ENCODE measurements at regions not wholly inside any gene's neighbourhood (a gene's known extent, or its start where the extent isn't known, plus 50 kb on each side); places are given as distances from the start of the nearest gene placed in this dataset.

DNA sequence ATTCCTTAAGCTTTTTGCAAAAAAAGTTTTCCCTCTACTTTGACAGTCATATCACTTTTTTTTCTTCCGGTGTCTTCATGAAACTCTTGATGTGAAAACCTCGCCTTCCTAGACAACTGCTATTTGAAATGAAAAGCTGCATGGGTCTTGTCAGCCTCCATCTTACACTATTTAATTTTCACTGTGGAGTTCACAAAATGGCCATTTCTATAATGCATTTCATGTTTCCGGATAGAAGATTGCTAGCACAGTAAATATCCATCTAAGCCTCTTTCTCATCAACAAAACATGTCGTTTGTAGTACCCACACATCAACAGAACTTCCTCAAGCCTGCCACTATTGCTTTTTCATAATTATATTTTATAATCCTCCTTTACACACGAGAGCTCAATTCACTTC lies 204.9 kb upstream of the ID4 start:
- BruUV-seq (replicated peaks) = no TSS peak
- in situ Hi-C loops (cut with MboI) = no loop called here
- POLR2A ChIA-PET = no interaction called here
- H3K27ac ChIP-seq (ENCODE audit: control insufficient read depth, insufficient read depth) = no peak overlapping the region
- ATAC-seq = no peak
- TF ChIP-seq E4F1 (IDR thresholded peaks at IDR 0.05; ENCODE audit: borderline replicate concordance, partially characterized antibody) (no peak), SMC3 (IDR thresholded peaks at IDR 0.05; ENCODE audit: borderline replicate concordance, low read length) (no peak), EZH2 (IDR thresholded peaks at IDR 0.05; ENCODE audit: borderline replicate concordance, control insufficient read depth, low read depth, low read length) (no peak), CTCF (IDR thresholded peaks at IDR 0.05 in 2 of 3, conservative IDR thresholded peaks at IDR 0.05 in 1 of 3; ENCODE audit: control insufficient read depth in 2 of 3, extremely low read depth in 1 of 3, insufficient read depth in 1 of 3, low read depth in 3 of 3, low read length in 3 of 3) (no peak), YY1 (IDR thresholded peaks at IDR 0.05; ENCODE audit: low read depth, low read length) (no peak), TCF3 (IDR thresholded peaks at IDR 0.05; ENCODE audit: borderline replicate concordance, insufficient read depth, low read depth, low read length) (no peak), TBL1XR1 (IDR thresholded peaks at IDR 0.05; ENCODE audit: low read depth, low read length) (no peak), JUND (IDR thresholded peaks at IDR 0.05; ENCODE audit: low read depth, low read length) (no peak)
- TF ChIP-seq, protein P1, sequence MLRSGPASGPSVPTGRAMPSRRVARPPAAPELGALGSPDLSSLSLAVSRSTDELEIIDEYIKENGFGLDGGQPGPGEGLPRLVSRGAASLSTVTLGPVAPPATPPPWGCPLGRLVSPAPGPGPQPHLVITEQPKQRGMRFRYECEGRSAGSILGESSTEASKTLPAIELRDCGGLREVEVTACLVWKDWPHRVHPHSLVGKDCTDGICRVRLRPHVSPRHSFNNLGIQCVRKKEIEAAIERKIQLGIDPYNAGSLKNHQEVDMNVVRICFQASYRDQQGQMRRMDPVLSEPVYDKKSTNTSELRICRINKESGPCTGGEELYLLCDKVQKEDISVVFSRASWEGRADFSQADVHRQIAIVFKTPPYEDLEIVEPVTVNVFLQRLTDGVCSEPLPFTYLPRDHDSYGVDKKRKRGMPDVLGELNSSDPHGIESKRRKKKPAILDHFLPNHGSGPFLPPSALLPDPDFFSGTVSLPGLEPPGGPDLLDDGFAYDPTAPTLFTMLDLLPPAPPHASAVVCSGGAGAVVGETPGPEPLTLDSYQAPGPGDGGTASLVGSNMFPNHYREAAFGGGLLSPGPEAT (IDR thresholded peaks at IDR 0.05; ENCODE audit: low read depth) = no peak
- SMC1A ChIA-PET (ENCODE audit: uncharacterized antibody, unreplicated experiment) = no interaction called here
- RAD21 ChIA-PET (ENCODE audit: unreplicated experiment) = no interaction called here
- H3K9me3 ChIP-seq (replicated peaks; ENCODE audit: control insufficient read depth, insufficient read depth, low read length) = no peaks in the 10 kb centered on the region
- H3K36me3 ChIP-seq (ENCODE audit: control insufficient read depth in 2 of 2, insufficient read depth in 2 of 2, low read length in 1 of 2) = no peaks in the 10 kb centered on the region
- H3K4me1 ChIP-seq (ENCODE audit: control insufficient read depth, insufficient read depth, low read length) = no peaks in the 10 kb centered on the region
- intact Hi-C loops (cut with micrococcal nuclease; ENCODE audit: unreplicated experiment) = no loop called here
- no peaks in the 10 kb centered on the region for H3K79me2 ChIP-seq (ENCODE audit: control insufficient read depth, insufficient read depth, low read length)
- CTCF ChIA-PET = no interaction called here
- H2AFZ ChIP-seq (ENCODE audit: control insufficient read depth, low read depth, low read length) = no peak overlapping the region
- FAIRE-seq = no peak
- WGBS (ENCODE audit: insufficient coverage, insufficient replicate concordance, low lambda C conversion rate, missing lambda C conversion rate) = 17% methylated on average over 5 of the region's 5 CpGs
- H4K20me1 ChIP-seq (ENCODE audit: control insufficient read depth, insufficient read depth) = no peaks in the 10 kb centered on the region
- no peak overlapping the region for H3K4me2 ChIP-seq (ENCODE audit: control insufficient read depth, insufficient read depth)
- H3K27me3 ChIP-seq (replicated peaks in 1 of 2; ENCODE audit: control insufficient read depth in 2 of 2, insufficient read depth in 2 of 2, low read length in 1 of 2) = no peaks in the 10 kb centered on the region
- H3K9ac ChIP-seq (ENCODE audit: control insufficient read depth, insufficient read depth, low read length) = no peak overlapping the region
- DNase-seq (ENCODE audit: low read depth, low spot score) = no peak
- H3K4me3 ChIP-seq = no peak overlapping the region

All from GM12878 (cell line).